ENCODE measurements at regions not wholly inside any gene's neighbourhood (a gene's known extent, or its start where the extent isn't known, plus 50 kb on each side); places are given as distances from the start of the nearest gene placed in this dataset.

DNA sequence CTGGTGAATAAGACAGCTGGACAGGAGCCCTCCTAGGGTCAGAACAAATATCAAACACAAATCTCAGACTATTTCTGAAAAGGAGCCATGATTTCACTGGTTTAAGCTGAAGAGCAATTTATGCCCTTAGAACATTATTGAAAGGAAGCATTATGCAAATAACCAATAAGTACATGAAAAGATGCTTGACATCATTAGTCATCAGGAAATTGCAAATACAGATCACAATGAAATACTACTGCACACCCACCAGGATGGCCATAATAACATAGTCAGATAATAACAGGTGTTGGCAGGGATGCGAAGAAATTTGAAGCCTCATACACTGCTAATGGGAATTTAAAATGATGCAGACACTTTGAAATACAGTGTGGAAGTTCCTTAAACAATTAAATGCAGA, 176.4 kb upstream of the RAB6C start:
- Histone ChIP-seq H3K9me2 (replicated peaks; ENCODE audit: low read length) (no peaks in the 10 kb centered on the region), H3K27me3 (ENCODE audit: low read length) (peaks cover 18% of the 10 kb centered on the region), H3K4me3 (ENCODE audit: low read length) (no peak overlapping the region), H4K20me1 (ENCODE audit: low read length) (no peaks in the 10 kb centered on the region), H3K27ac (ENCODE audit: low read length) (no peak overlapping the region), H3K4me2 (ENCODE audit: low read length) (no peak overlapping the region), H3F3A (ENCODE audit: low read length, unreplicated experiment) (no peaks in the 10 kb centered on the region), H3K9me3 (ENCODE audit: low read length) (no peaks in the 10 kb centered on the region), H2AFZ (ENCODE audit: low read length) (no peak overlapping the region), H3K9ac (ENCODE audit: low read length) (no peak overlapping the region), H3K36me3 (ENCODE audit: low read depth, low read length) (no peaks in the 10 kb centered on the region), H3K79me2 (ENCODE audit: low read length) (no peaks in the 10 kb centered on the region), H3K4me1 (ENCODE audit: insufficient read depth, low read length) (no peaks in the 10 kb centered on the region; the same call in 1 of the 2 replicates)
- no TSS peak for BruUV-seq (replicated peaks)
- TF ChIP-seq, protein P1, sequence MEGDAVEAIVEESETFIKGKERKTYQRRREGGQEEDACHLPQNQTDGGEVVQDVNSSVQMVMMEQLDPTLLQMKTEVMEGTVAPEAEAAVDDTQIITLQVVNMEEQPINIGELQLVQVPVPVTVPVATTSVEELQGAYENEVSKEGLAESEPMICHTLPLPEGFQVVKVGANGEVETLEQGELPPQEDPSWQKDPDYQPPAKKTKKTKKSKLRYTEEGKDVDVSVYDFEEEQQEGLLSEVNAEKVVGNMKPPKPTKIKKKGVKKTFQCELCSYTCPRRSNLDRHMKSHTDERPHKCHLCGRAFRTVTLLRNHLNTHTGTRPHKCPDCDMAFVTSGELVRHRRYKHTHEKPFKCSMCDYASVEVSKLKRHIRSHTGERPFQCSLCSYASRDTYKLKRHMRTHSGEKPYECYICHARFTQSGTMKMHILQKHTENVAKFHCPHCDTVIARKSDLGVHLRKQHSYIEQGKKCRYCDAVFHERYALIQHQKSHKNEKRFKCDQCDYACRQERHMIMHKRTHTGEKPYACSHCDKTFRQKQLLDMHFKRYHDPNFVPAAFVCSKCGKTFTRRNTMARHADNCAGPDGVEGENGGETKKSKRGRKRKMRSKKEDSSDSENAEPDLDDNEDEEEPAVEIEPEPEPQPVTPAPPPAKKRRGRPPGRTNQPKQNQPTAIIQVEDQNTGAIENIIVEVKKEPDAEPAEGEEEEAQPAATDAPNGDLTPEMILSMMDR (conservative IDR thresholded peaks at IDR 0.05; ENCODE audit: low read depth, low read length), result no peak
- TF ChIP-seq EZH2phosphoT487 (IDR thresholded peaks at IDR 0.05; ENCODE audit: borderline replicate concordance, low read length), result no peak
- no peak for TF ChIP-seq EZH2 (IDR thresholded peaks at IDR 0.05; ENCODE audit: low read length, unreplicated experiment)
- CTCF ChIA-PET, result no interaction called here
- intact Hi-C loops (cut with micrococcal nuclease), result no loop called here
- POLR2A ChIA-PET (ENCODE audit: unreplicated experiment), result no interaction called here
- DNase-seq (no peak), ATAC-seq (no peak)

DNA sequence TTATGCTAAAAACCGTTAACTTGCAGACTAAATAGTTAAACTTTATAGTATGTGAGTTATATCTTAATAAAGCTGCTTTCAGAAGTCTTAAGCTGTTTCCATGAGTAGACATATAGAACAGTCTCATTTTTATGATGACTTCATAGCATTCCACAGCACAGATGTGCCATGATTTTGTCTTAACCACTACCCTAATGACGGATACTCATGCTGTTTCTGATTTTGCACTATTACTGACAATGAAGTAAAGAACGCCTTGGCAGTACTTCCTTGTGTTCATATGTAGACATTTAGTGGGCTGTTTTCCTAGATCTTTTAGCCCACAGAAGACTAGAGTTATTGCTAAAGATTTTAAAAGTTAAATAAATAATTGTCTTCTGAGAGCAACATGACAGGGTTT, 175.6 kb upstream of the RAB6C start:
- no TSS peak for BruUV-seq (replicated peaks)

DNA sequence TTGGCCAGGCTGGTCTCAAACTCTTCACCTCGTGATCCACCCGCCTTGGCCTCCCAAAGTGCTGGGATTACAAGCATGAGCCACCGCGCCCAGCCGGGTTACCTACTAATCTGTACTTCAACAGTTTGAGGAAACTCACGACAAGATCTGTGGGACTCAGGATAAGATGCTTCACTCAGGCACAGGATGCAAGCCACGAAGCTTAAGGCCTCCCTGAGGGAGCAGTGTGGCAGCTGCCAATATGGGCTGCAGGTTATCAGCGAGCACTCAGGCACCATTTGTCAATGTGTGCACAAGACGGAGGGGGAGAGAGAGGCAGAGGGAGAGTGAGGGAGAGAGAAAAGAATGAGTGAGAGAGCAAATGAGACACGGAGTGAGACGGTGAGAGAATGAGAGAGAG, 173.6 kb upstream of the RAB6C start:
- no peaks in the 10 kb centered on the region; the same call in 1 of the 2 replicates for H3K4me1 ChIP-seq (ENCODE audit: insufficient read depth, low read length)

More for the DNA sequence above, 175.6 kb upstream of the RAB6C start:
- Histone ChIP-seq H3K9me3 (ENCODE audit: low read length) (no peaks in the 10 kb centered on the region), H4K20me1 (ENCODE audit: low read length) (no peaks in the 10 kb centered on the region), H3K27me3 (ENCODE audit: low read length) (peaks cover 26% of the 10 kb centered on the region), H3K4me2 (ENCODE audit: low read length) (no peak overlapping the region), H3K27ac (ENCODE audit: low read length) (no peak overlapping the region), H3F3A (ENCODE audit: low read length, unreplicated experiment) (no peaks in the 10 kb centered on the region), H3K36me3 (ENCODE audit: low read depth, low read length) (no peaks in the 10 kb centered on the region), H3K9ac (ENCODE audit: low read length) (no peak overlapping the region), H3K4me1 (ENCODE audit: insufficient read depth, low read length) (no peaks in the 10 kb centered on the region; the same call in 1 of the 2 replicates), H3K4me3 (ENCODE audit: low read length) (no peak overlapping the region), H3K79me2 (ENCODE audit: low read length) (no peaks in the 10 kb centered on the region), H2AFZ (ENCODE audit: low read length) (no peak overlapping the region), H3K9me2 (replicated peaks; ENCODE audit: low read length) (no peaks in the 10 kb centered on the region)
- DNase-seq (no peak), ATAC-seq (no peak)
- ChIA-PET CTCF (no interaction called here), POLR2A (ENCODE audit: unreplicated experiment) (no interaction called here)
- intact Hi-C loops (cut with micrococcal nuclease), result no loop called here
- TF ChIP-seq EZH2phosphoT487 (IDR thresholded peaks at IDR 0.05; ENCODE audit: borderline replicate concordance, low read length) (no peak), EZH2 (IDR thresholded peaks at IDR 0.05; ENCODE audit: low read length, unreplicated experiment) (no peak)
- TF ChIP-seq, protein P1 (conservative IDR thresholded peaks at IDR 0.05; ENCODE audit: low read depth, low read length), result no peak

More for the DNA sequence above, 173.6 kb upstream of the RAB6C start:
- POLR2A ChIA-PET (ENCODE audit: unreplicated experiment), result no interaction called here
- Histone ChIP-seq H3K27ac (ENCODE audit: low read length) (no peak overlapping the region), H3K4me2 (ENCODE audit: low read length) (no peak overlapping the region), H3K79me2 (ENCODE audit: low read length) (no peaks in the 10 kb centered on the region), H3K9me2 (replicated peaks; ENCODE audit: low read length) (no peaks in the 10 kb centered on the region), H2AFZ (ENCODE audit: low read length) (no peak overlapping the region), H3K9ac (ENCODE audit: low read length) (no peak overlapping the region), H3K4me3 (ENCODE audit: low read length) (no peak overlapping the region), H3K36me3 (ENCODE audit: low read depth, low read length) (no peaks in the 10 kb centered on the region), H3K27me3 (ENCODE audit: low read length) (peaks cover 45% of the 10 kb centered on the region), H3F3A (ENCODE audit: low read length, unreplicated experiment) (no peaks in the 10 kb centered on the region), H4K20me1 (ENCODE audit: low read length) (no peaks in the 10 kb centered on the region), H3K9me3 (ENCODE audit: low read length) (no peaks in the 10 kb centered on the region)
- BruUV-seq (replicated peaks), result no TSS peak
- no peak for DNase-seq
- CTCF ChIA-PET, result no interaction called here
- intact Hi-C loops (cut with micrococcal nuclease), result no loop called here
- TF ChIP-seq EZH2 (IDR thresholded peaks at IDR 0.05; ENCODE audit: low read length, unreplicated experiment) (no peak), EZH2phosphoT487 (IDR thresholded peaks at IDR 0.05; ENCODE audit: borderline replicate concordance, low read length) (no peak)
- TF ChIP-seq, protein P1 (conservative IDR thresholded peaks at IDR 0.05; ENCODE audit: low read depth, low read length), result no peak
- ATAC-seq, result no peak
